GM23338 (cell line): ENCODE measurements at regions not wholly inside any gene's neighbourhood (a gene's known extent, or its start where the extent isn't known, plus 50 kb on each side); places are given as distances from the start of the nearest gene placed in this dataset.

ENCODE experiments used
- ATAC-seq: fragments of 200-7000 bp; cut with Tn5 transposase; 3 replicates; pipeline ENCODE4 v1.9.1; 2020
- DNase-seq: peaks from one replicate; pipeline ENCODE4 v3.0.0-alpha.2; 2015; ENCODE audit warnings: low spot score
- H2AFZ ChIP-seq: fragments of 200-600 bp; sonication (generic); 2 replicates; pipeline ENCODE4 v1.8.0; 2016; ENCODE audit warnings: antibody characterized with exemption, mild to moderate bottlenecking, moderate library complexity
- H3F3A ChIP-seq: fragments of 200-600 bp; sonication (generic); replicated peaks from 2 replicates; pipeline ENCODE4 v1.8.0; 2017; ENCODE audit warnings: antibody characterized with exemption, mixed run types, low read depth
- H3K27ac ChIP-seq: fragments of 200-600 bp; sonication (generic); 2 replicates; pipeline ENCODE4 v1.6.1; 2016; ENCODE audit warnings: low read depth
- H3K27me3 ChIP-seq: fragments of 200-600 bp; sonication (generic); 2 replicates; pipeline ENCODE4 v1.8.0; 2016; ENCODE audit warnings: mild to moderate bottlenecking, mixed run types, moderate library complexity; ENCODE audit not compliant: insufficient read depth
- H3K36me3 ChIP-seq: fragments of 200-600 bp; sonication (generic); 2 replicates; pipeline ENCODE4 v1.8.0; 2016; ENCODE audit warnings: mild to moderate bottlenecking; ENCODE audit not compliant: insufficient read depth
- H3K4me1 ChIP-seq: fragments of 200-600 bp; sonication (generic); 2 replicates; pipeline ENCODE4 v1.8.0; 2016; ENCODE audit warnings: mild to moderate bottlenecking, moderate library complexity; ENCODE audit not compliant: insufficient read depth
- H3K4me2 ChIP-seq: fragments of 200-600 bp; sonication (generic); 2 replicates; pipeline ENCODE4 v1.7.1; 2017; ENCODE audit warnings: mixed run types
- H3K4me3 ChIP-seq: fragments of 200-600 bp; sonication (generic); 2 replicates; pipeline ENCODE4 v1.6.1; 2016; ENCODE audit warnings: mixed run types
- H3K79me2 ChIP-seq: fragments of 200-600 bp; sonication (generic); replicated peaks from 2 replicates; pipeline ENCODE4 v1.8.0; 2017; ENCODE audit warnings: mild to moderate bottlenecking; ENCODE audit not compliant: insufficient read depth
- H3K9me2 ChIP-seq: fragments of 200-600 bp; sonication (generic); 2 replicates; pipeline ENCODE4 v1.8.0; 2017; ENCODE audit not compliant: insufficient read depth
- H4K20me1 ChIP-seq: fragments of 200-600 bp; sonication (generic); replicated peaks from 2 replicates; pipeline ENCODE4 v1.8.0; 2017; ENCODE audit warnings: mild to moderate bottlenecking; ENCODE audit not compliant: insufficient read depth
- H3K27ac Mint-ChIP-seq: 2 replicates; pipeline ENCODE4 v1.8.0; 2020; ENCODE audit warnings: inconsistent platforms, mild to moderate bottlenecking, moderate library complexity, mixed read lengths
- H3K27me3 Mint-ChIP-seq: 3 replicates; pipeline ENCODE4 v1.8.0; 2022; ENCODE audit warnings: low read depth, mild to moderate bottlenecking, moderate library complexity, mixed read lengths, inconsistent platforms; ENCODE audit not compliant: insufficient read depth, poor library complexity
- H3K36me3 Mint-ChIP-seq: 3 replicates; pipeline ENCODE4 v1.8.0; 2021; ENCODE audit warnings: low read depth, mild to moderate bottlenecking, inconsistent platforms, moderate library complexity, mixed read lengths
- H3K4me1 Mint-ChIP-seq: 3 replicates; pipeline ENCODE4 v1.8.0; 2020; ENCODE audit warnings: mild to moderate bottlenecking, inconsistent platforms, mixed read lengths
- H3K4me3 Mint-ChIP-seq: 3 replicates; pipeline ENCODE4 v1.8.0; 2021; ENCODE audit warnings: moderate library complexity, mild to moderate bottlenecking, inconsistent platforms, mixed read lengths
- H3K9me3 Mint-ChIP-seq: 3 replicates; pipeline ENCODE4 v1.8.0; 2020; ENCODE audit warnings: moderate library complexity, mild to moderate bottlenecking, inconsistent platforms, mixed read lengths
- CREB1 ChIP-seq: fragments of 250-450 bp; sonication (Bioruptor Pico); IDR thresholded peaks from 2 replicates; pipeline ENCODE4 v1.5.0; 2020; ENCODE audit warnings: low read depth, mild to moderate bottlenecking, moderate library complexity
- CTCF ChIP-seq, 2 experiments: fragments of 200-600 bp in 1 of 2; sonication (generic) in 1 of 2; conservative IDR thresholded peaks; 2 replicates each; pipeline versions ENCODE4 v1.5.1 to v1.6.1; 2016 to 2017; ENCODE audit warnings: antibody characterized with exemption in 2 of 2, low read depth in 2 of 2, mild to moderate bottlenecking in 2 of 2, moderate library complexity in 1 of 2
- ETS1 ChIP-seq: IDR thresholded peaks from 2 replicates; pipeline ENCODE4 v1.6.1; 2016; ENCODE audit warnings: antibody characterized with exemption
- EZH2phosphoT487 ChIP-seq: fragments of 200-600 bp; sonication (generic); IDR thresholded peaks from one replicate; pipeline ENCODE4 v1.8.1; 2018; ENCODE audit warnings: antibody characterized with exemption; ENCODE audit not compliant: unreplicated experiment
- JUNB ChIP-seq: IDR thresholded peaks from one replicate; pipeline ENCODE4 v1.6.1; 2016; ENCODE audit warnings: antibody characterized with exemption; ENCODE audit not compliant: unreplicated experiment
- NANOG ChIP-seq: IDR thresholded peaks from 2 replicates; pipeline ENCODE4 v1.6.1; 2016; ENCODE audit warnings: antibody characterized with exemption, borderline replicate concordance
- POLR2AphosphoS5 ChIP-seq: IDR thresholded peaks from 2 replicates; pipeline ENCODE4 v1.6.1; 2016; ENCODE audit warnings: antibody characterized with exemption, low read depth
- REST ChIP-seq: IDR thresholded peaks from one replicate; pipeline ENCODE4 v1.6.1; 2018; ENCODE audit warnings: antibody characterized with exemption; ENCODE audit not compliant: unreplicated experiment
- STAT1 ChIP-seq: IDR thresholded peaks from one replicate; pipeline ENCODE4 v1.6.1; 2016; ENCODE audit warnings: antibody characterized with exemption; ENCODE audit not compliant: unreplicated experiment
- ZNF114 ChIP-seq: fragments of 250-450 bp; sonication (Bioruptor Pico); IDR thresholded peaks from 2 replicates; pipeline ENCODE4 v1.5.0; 2020; ENCODE audit warnings: mild to moderate bottlenecking, moderate library complexity
- ZNF331 ChIP-seq: fragments of 250-450 bp; sonication (Bioruptor Pico); IDR thresholded peaks from 2 replicates; pipeline ENCODE4 v1.5.0; 2020; ENCODE audit warnings: low read depth, mild to moderate bottlenecking, moderate library complexity

GRCh38 chr7:108825581-108825909 lies 255.9 kb downstream of the DNAJB9 start:
- Mint-ChIP-seq H3K36me3 (no peaks in the 10 kb centered on the region), H3K27me3 (peaks cover 2% of the 10 kb centered on the region), H3K27ac (no peak overlapping the region), H3K4me1 (peaks cover 7% of the 10 kb centered on the region; the same call in 2 of the 3 replicates), H3K4me3 (no peak overlapping the region), H3K9me3 (no peaks in the 10 kb centered on the region)
- H3K27ac ChIP-seq, result no peak overlapping the region
- H3K9me2 ChIP-seq, result peaks cover 21% of the 10 kb centered on the region; the same call in 1 of the 2 replicates
- TF ChIP-seq REST, result no peak
- no peak for TF ChIP-seq CTCF (conservative IDR thresholded peaks at IDR 0.05; ENCODE audit: low read depth in 2 of 2)
- no peak for TF ChIP-seq ZNF331 (CRISPR knock-in tag)
- no peak for TF ChIP-seq STAT1
- TF ChIP-seq NANOG, result no peak
- TF ChIP-seq JUNB, result no peak
- TF ChIP-seq CREB1 (CRISPR knock-in tag), result no peak
- no peak for TF ChIP-seq ETS1
- no peak overlapping the region for H3K4me2 ChIP-seq
- H4K20me1 ChIP-seq, result no peaks in the 10 kb centered on the region
- no peak overlapping the region for H3K4me3 ChIP-seq
- no peaks in the 10 kb centered on the region for H3F3A ChIP-seq
- no peaks in the 10 kb centered on the region for H3K79me2 ChIP-seq
- DNase-seq, result no peak
- no peaks in the 10 kb centered on the region for H3K27me3 ChIP-seq
- H3K36me3 ChIP-seq, result no peaks in the 10 kb centered on the region
- H3K4me1 ChIP-seq, result no peaks in the 10 kb centered on the region
- no peak for ATAC-seq
- no peak overlapping the region for H2AFZ ChIP-seq

GRCh38 chr7:108836256-108836655 lies 266.6 kb downstream of the DNAJB9 start:
- H3K4me2 ChIP-seq, result no peak overlapping the region
- Mint-ChIP-seq H3K4me1 (no peaks in the 10 kb centered on the region), H3K4me3 (no peak overlapping the region), H3K9me3 (peaks cover 11% of the 10 kb centered on the region; the same call in 2 of the 3 replicates), H3K36me3 (no peaks in the 10 kb centered on the region; the same call in 2 of the 3 replicates), H3K27me3 (no peaks in the 10 kb centered on the region), H3K27ac (no peak overlapping the region)
- no peaks in the 10 kb centered on the region for H4K20me1 ChIP-seq
- H3K4me3 ChIP-seq, result no peak overlapping the region
- no peak overlapping the region for H2AFZ ChIP-seq
- DNase-seq (no peak), ATAC-seq (no peak)
- no peaks in the 10 kb centered on the region for H3F3A ChIP-seq
- H3K4me1 ChIP-seq, result no peaks in the 10 kb centered on the region
- no peaks in the 10 kb centered on the region for H3K9me2 ChIP-seq
- H3K79me2 ChIP-seq, result no peaks in the 10 kb centered on the region
- no peaks in the 10 kb centered on the region for H3K36me3 ChIP-seq
- H3K27ac ChIP-seq, result no peak overlapping the region
- H3K27me3 ChIP-seq, result no peaks in the 10 kb centered on the region
- TF ChIP-seq JUNB (no peak), CTCF (conservative IDR thresholded peaks at IDR 0.05; ENCODE audit: low read depth in 2 of 2) (no peak), ZNF331 (CRISPR knock-in tag) (no peak), ZNF114 (CRISPR knock-in tag) (no peak), POLR2AphosphoS5 (no peak), REST (no peak), ETS1 (no peak), EZH2phosphoT487 (no peak)
